HEK293 (cell line): ENCODE measurements at regions not wholly inside any gene's neighbourhood (a gene's known extent, or its start where the extent isn't known, plus 50 kb on each side); places are given as distances from the start of the nearest gene placed in this dataset.

Experiments
- CTCF ChIA-PET: fragments of 350-600 bp; formaldehyde crosslinking; extraction: SDS; loops from one replicate; lab custom pipeline; 2021; ENCODE audit warnings: antibody characterized with exemption; lab: Yijun Ruan, JAX
- POLR2A ChIA-PET: fragments of 300-600 bp; formaldehyde crosslinking; extraction: SDS; loops from one replicate; lab custom pipeline; 2020; ENCODE audit warnings: antibody characterized with exemption, inconsistent platforms; lab: Yijun Ruan, JAX
- H3K27ac ChIP-seq: fragments of 200-500 bp; sonication (Bioruptor generic); 2 replicates; pipeline ENCODE4 v1.5.1; 2014; ENCODE audit warnings: low read depth, low read length, control low read depth, inconsistent platforms; ENCODE audit errors: extremely low read depth
- H3K36me3 ChIP-seq, 2 experiments: fragments of 200-500 bp in 1 of 2; sonication (Bioruptor generic) in 1 of 2; 1 replicate in 1 of 2; 2 replicates in 1 of 2; pipeline ENCODE4 v1.5.1; 2014 to 2017; ENCODE audit warnings: inconsistent platforms in 2 of 2, low read length in 2 of 2; ENCODE audit not compliant: control insufficient read depth in 2 of 2, insufficient read depth in 1 of 2
- H3K4me1 ChIP-seq: fragments of 200-500 bp; sonication (Bioruptor generic); 2 replicates; pipeline ENCODE4 v1.5.1; 2014; ENCODE audit warnings: mild to moderate bottlenecking, low read length, inconsistent platforms; ENCODE audit not compliant: control insufficient read depth, insufficient read depth
- H3K4me3 ChIP-seq: 2 replicates; pipeline ENCODE4 v1.5.1; 2011; ENCODE audit warnings: low read depth, mild to moderate bottlenecking, control low read depth, low read length, moderate library complexity
- H3K9me3 ChIP-seq: fragments of 200-500 bp; sonication (Bioruptor generic); 2 replicates; pipeline ENCODE4 v1.5.1; 2014; ENCODE audit warnings: low read depth, low read length, inconsistent platforms; ENCODE audit not compliant: control insufficient read depth, insufficient read depth
- ZNF2 ChIP-seq: fragments of 450-650 bp; formaldehyde crosslinking; IDR thresholded peaks from 2 replicates; pipeline ENCODE4 v1.5.1; 2016; ENCODE audit warnings: missing biosample characterization, missing genetic modification characterization
- ZNF335 ChIP-seq: fragments of 450-650 bp; formaldehyde crosslinking; conservative IDR thresholded peaks from 2 replicates; pipeline ENCODE4 v1.5.1; 2016; ENCODE audit warnings: missing biosample characterization, missing genetic modification characterization
- ZNF548 ChIP-seq: fragments of 450-650 bp; formaldehyde crosslinking; IDR thresholded peaks from 2 replicates; pipeline ENCODE4 v1.5.1; 2016; ENCODE audit warnings: missing biosample characterization, missing genetic modification characterization
- ZNF658 ChIP-seq: fragments of 450-650 bp; formaldehyde crosslinking; IDR thresholded peaks from 2 replicates; pipeline ENCODE4; 2016; ENCODE audit warnings: missing biosample characterization, missing genetic modification characterization
- ZNF792 ChIP-seq: fragments of 450-650 bp; formaldehyde crosslinking; IDR thresholded peaks from 2 replicates; pipeline ENCODE4 v1.5.1; 2016; ENCODE audit warnings: missing biosample characterization, missing genetic modification characterization
- TF ChIP-seq, protein P1 (sequence below): sonication (generic); formaldehyde crosslinking; IDR thresholded peaks from 2 replicates; pipeline ENCODE4 v1.8.1; 2022; ENCODE audit warnings: mild to moderate bottlenecking, moderate library complexity, missing genetic modification reagents
- TF ChIP-seq, protein P2 (sequence below): fragments of 450-650 bp; formaldehyde crosslinking; IDR thresholded peaks from 2 replicates; pipeline ENCODE4 v1.5.1; 2016; ENCODE audit warnings: missing biosample characterization, missing genetic modification characterization
- TF ChIP-seq, protein P3 (sequence below): fragments of 450-650 bp; formaldehyde crosslinking; IDR thresholded peaks from 2 replicates; pipeline ENCODE4 v1.5.1; 2016; ENCODE audit warnings: missing biosample characterization, missing genetic modification characterization
- TF ChIP-seq, protein P4 (sequence below): fragments of 450-650 bp; formaldehyde crosslinking; optimal IDR thresholded peaks from 2 replicates; pipeline ENCODE3; 2016; ENCODE audit warnings: missing biosample characterization, mild to moderate bottlenecking, missing genetic modification characterization
- TF ChIP-seq, protein P5 (sequence below): fragments of 450-650 bp; formaldehyde crosslinking; IDR thresholded peaks from 2 replicates; pipeline ENCODE4 v1.5.1; 2016; ENCODE audit warnings: missing biosample characterization, missing genetic modification characterization, low read depth
- TF ChIP-seq, protein P6 (sequence below): fragments of 450-650 bp; formaldehyde crosslinking; IDR thresholded peaks from 2 replicates; pipeline ENCODE4 v1.5.1; 2016; ENCODE audit warnings: missing biosample characterization, missing genetic modification characterization, low read depth

DNA sequence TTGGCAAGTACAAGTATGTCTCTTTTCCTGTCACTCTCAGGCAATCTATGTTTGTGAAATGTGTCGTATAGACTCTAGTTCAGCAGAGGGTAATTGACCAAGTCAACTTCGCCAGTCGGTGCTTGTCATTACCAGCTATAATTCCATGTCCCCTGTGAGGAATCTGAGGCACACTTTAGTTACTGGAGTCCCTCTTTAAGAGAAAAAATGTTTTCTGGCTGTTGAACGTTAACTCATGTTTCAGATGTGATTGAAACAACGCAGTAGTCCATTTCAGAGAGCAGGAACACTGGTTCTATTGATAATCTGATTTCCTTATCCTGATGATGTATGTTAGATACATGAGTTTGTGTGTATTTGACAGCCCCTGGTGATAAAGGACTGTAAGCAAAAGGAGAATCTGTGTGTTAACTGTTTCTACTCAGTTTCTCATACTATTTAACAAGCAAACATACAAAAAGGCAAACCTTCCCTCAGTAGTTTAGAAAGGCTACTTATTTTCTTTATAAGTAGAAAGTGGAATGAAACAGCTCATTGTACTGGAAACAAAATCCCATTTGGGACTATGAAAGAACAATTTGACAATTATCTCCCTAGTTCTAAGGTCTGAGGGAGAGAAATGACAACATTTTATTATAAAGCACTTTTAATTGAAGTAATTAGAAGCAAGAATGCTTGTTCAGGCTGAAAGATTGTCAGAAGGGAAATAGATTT lies 161.1 kb upstream of the TRHDE start:
- no peak overlapping the region for H3K4me3 ChIP-seq
- ChIA-PET CTCF (no interaction called here), POLR2A (no interaction called here)
- no peaks in the 10 kb centered on the region for H3K4me1 ChIP-seq
- H3K27ac ChIP-seq = no peak overlapping the region
- no peaks in the 10 kb centered on the region for H3K36me3 ChIP-seq
- H3K9me3 ChIP-seq = no peaks in the 10 kb centered on the region
- TF ChIP-seq, protein P1, sequence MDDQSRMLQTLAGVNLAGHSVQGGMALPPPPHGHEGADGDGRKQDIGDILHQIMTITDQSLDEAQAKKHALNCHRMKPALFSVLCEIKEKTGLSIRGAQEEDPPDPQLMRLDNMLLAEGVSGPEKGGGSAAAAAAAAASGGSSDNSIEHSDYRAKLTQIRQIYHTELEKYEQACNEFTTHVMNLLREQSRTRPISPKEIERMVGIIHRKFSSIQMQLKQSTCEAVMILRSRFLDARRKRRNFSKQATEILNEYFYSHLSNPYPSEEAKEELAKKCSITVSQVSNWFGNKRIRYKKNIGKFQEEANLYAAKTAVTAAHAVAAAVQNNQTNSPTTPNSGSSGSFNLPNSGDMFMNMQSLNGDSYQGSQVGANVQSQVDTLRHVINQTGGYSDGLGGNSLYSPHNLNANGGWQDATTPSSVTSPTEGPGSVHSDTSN (CRISPR knock-in tag) = no peak
- TF ChIP-seq, protein P2, sequence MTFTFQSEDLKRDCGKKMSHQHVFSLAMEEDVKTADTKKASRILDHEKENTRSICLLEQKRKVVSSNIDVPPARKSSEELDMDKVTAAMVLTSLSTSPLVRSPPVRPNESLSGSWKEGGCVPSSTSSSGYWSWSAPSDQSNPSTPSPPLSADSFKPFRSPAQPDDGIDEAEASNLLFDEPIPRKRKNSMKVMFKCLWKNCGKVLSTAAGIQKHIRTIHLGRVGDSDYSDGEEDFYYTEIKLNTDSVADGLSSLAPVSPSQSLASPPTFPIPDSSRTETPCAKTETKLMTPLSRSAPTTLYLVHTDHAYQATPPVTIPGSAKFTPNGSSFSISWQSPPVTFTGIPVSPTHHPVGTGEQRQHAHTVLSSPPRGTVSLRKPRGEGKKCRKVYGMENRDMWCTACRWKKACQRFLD (tag by site-specific recombination) = no peak
- TF ChIP-seq ZNF335 (tag by site-specific recombination) (no peak), ZNF792 (tag by site-specific recombination) (no peak), ZNF658 (tag by site-specific recombination) (no peak)
- TF ChIP-seq, protein P3, sequence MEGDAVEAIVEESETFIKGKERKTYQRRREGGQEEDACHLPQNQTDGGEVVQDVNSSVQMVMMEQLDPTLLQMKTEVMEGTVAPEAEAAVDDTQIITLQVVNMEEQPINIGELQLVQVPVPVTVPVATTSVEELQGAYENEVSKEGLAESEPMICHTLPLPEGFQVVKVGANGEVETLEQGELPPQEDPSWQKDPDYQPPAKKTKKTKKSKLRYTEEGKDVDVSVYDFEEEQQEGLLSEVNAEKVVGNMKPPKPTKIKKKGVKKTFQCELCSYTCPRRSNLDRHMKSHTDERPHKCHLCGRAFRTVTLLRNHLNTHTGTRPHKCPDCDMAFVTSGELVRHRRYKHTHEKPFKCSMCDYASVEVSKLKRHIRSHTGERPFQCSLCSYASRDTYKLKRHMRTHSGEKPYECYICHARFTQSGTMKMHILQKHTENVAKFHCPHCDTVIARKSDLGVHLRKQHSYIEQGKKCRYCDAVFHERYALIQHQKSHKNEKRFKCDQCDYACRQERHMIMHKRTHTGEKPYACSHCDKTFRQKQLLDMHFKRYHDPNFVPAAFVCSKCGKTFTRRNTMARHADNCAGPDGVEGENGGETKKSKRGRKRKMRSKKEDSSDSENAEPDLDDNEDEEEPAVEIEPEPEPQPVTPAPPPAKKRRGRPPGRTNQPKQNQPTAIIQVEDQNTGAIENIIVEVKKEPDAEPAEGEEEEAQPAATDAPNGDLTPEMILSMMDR (tag by site-specific recombination) = no peak
- TF ChIP-seq, protein P4, sequence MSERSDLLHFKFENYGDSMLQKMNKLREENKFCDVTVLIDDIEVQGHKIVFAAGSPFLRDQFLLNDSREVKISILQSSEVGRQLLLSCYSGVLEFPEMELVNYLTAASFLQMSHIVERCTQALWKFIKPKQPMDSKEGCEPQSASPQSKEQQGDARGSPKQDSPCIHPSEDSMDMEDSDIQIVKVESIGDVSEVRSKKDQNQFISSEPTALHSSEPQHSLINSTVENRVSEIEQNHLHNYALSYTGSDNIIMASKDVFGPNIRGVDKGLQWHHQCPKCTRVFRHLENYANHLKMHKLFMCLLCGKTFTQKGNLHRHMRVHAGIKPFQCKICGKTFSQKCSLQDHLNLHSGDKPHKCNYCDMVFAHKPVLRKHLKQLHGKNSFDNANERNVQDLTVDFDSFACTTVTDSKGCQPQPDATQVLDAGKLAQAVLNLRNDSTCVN (tag by site-specific recombination) = no peak
- TF ChIP-seq, protein P5, sequence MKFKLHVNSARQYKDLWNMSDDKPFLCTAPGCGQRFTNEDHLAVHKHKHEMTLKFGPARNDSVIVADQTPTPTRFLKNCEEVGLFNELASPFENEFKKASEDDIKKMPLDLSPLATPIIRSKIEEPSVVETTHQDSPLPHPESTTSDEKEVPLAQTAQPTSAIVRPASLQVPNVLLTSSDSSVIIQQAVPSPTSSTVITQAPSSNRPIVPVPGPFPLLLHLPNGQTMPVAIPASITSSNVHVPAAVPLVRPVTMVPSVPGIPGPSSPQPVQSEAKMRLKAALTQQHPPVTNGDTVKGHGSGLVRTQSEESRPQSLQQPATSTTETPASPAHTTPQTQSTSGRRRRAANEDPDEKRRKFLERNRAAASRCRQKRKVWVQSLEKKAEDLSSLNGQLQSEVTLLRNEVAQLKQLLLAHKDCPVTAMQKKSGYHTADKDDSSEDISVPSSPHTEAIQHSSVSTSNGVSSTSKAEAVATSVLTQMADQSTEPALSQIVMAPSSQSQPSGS = no peak

DNA sequence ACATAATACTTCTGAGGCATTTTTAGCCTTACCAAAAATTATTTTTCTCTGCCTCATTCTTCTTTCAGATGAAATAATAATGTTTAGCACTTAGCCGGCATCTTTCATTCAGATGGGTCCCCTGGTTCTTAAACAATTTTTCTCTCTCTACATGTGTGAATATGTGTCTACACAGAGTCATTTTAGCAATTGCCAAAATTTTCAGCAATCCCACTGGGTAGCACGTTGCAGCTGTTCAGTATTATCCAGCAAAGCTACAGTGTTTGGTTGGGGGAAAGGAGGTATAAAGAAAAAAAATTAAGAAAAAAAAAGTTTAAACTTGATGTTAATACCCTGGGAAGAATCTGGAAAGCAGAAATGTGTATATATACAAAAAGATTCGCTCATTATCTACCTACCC lies 160.5 kb upstream of the TRHDE start:
- H3K4me3 ChIP-seq = no peak overlapping the region
- H3K9me3 ChIP-seq = no peaks in the 10 kb centered on the region
- CTCF ChIA-PET = no interaction called here
- no peak overlapping the region for H3K27ac ChIP-seq
- POLR2A ChIA-PET = no interaction called here
- TF ChIP-seq, protein P6, sequence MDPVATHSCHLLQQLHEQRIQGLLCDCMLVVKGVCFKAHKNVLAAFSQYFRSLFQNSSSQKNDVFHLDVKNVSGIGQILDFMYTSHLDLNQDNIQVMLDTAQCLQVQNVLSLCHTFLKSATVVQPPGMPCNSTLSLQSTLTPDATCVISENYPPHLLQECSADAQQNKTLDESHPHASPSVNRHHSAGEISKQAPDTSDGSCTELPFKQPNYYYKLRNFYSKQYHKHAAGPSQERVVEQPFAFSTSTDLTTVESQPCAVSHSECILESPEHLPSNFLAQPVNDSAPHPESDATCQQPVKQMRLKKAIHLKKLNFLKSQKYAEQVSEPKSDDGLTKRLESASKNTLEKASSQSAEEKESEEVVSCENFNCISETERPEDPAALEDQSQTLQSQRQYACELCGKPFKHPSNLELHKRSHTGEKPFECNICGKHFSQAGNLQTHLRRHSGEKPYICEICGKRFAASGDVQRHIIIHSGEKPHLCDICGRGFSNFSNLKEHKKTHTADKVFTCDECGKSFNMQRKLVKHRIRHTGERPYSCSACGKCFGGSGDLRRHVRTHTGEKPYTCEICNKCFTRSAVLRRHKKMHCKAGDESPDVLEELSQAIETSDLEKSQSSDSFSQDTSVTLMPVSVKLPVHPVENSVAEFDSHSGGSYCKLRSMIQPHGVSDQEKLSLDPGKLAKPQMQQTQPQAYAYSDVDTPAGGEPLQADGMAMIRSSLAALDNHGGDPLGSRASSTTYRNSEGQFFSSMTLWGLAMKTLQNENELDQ (tag by site-specific recombination) = no peak
- TF ChIP-seq ZNF658 (tag by site-specific recombination) = no peak
- no peak for TF ChIP-seq ZNF2 (tag by site-specific recombination)
- no peak for TF ChIP-seq ZNF548 (tag by site-specific recombination)
- no peaks in the 10 kb centered on the region for H3K4me1 ChIP-seq
- no peaks in the 10 kb centered on the region for H3K36me3 ChIP-seq
